HG03460 (cell line): ENCODE measurements at regions not wholly inside any gene's neighbourhood (a gene's known extent, or its start where the extent isn't known, plus 50 kb on each side); places are given as distances from the start of the nearest gene placed in this dataset.

Experiments used
- ATAC-seq: cut with Tn5 transposase; IDR thresholded peaks from one replicate; pipeline ENCODE4 v1.9.1; 2021; ENCODE audit not compliant: unreplicated experiment

DNA sequence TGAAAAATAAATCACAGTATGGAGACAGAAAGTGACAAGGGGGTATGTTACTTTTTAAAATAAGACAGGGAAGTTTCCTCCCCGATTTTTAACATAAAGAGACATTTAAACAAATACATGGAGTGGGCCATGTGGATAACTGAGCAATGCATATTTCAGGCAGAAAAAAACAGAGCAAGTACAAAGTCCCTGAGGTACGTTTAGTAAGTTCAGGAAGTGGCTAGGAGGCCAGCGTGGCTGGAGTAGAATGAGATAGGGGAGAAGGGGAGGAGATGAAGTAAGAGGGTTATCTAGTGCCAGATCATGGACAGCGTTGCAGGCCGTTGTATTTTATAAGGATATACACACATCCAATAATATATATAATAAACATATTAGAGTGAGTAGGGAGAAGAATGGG lies 84.2 kb upstream of the ELL2 start:
- ATAC-seq: no peak

DNA sequence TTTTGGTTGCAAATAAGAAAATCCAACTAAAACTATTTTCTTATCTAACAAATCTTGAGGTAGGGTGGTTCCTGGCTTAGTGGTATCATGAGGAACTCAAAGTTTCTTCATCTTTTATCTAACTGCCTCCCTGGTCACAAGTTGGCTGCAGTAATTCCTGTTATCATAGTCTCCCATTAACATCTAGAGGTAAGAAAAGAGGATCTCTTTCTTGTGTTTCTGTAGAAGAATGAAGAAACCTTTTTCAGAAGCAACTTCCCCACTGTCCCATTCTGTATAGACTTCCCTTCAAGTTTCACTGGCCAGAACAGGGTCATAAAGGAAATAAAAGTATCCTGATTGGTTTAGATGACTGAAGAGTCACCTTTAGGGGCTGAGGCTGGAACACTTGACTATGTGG lies 81.8 kb upstream of the ELL2 start:
- no peak for ATAC-seq

DNA sequence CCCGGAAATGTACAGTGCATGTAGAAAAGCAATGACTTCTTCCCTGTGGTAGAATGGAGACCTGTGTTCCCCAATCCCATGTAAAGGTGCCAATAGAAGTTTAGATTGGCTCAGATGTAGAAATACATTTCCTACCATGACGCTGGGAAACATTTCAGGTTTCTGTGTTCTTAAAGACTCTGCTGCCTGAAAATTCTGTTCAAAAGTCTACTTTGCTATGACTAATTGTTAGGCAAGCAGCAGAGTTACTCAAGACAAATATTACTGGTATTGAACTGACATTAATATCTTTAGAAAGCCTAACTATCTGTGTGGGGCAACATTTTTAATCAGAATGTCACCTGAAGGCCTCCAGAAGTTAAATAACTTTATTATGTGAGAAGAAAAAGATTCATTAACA lies 75.5 kb upstream of the ELL2 start:
- no peak for ATAC-seq

DNA sequence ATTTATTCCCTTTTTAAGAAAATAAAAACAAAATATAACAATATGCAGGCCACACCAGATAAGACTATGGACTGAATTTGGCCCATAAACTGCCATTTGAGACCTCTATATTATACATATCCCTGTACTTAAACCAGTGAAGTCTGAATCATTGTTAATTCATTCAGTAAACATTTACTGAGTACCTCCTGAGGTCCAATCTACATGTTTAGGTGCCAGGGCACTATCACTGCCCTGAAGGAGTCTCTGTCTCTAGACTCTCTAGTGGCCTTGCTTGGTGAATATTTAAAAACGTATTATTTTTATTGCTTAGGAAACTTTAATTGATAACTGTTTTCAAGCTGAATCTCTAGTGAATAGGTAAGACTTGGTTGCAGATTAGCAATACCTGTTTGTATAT lies 74.7 kb upstream of the ELL2 start:
- no peak for ATAC-seq

DNA sequence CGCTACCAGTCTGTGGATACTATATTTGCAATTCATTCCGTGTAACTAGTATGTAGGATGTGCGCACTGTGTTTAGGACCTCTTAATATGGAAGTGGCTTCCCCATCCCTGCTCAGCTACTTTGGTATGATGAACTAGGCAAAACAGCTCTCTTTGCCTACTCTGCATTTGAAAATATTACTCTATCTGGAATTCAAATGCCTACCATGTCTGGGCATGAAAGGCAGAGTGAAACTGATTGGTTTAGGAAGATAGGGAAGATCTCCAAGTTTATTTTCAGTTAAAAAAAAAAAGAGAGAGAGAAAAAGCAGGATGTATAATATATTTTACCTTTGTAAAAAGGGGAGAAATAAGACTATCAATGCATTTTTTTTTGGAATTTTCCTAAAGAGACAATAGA lies 74.1 kb upstream of the ELL2 start:
- ATAC-seq: no peak

DNA sequence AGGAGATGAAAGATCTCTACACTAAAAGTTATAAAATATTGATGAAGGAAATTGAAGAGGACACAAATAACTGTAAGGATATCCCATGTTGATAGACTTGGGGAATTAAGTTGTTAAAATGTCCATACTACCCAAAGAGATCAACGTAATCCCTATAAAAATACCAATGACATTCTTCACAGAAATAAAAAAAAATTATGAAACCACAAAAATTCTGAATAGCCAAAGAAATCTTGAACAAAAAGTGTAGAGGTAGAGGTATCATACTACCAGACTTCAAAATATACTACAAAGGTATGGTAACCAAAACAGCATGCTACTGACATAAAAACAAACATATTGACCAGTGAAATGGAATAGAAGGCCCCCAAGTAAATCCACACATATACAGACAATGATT lies 71.5 kb upstream of the ELL2 start:
- no peak for ATAC-seq

DNA sequence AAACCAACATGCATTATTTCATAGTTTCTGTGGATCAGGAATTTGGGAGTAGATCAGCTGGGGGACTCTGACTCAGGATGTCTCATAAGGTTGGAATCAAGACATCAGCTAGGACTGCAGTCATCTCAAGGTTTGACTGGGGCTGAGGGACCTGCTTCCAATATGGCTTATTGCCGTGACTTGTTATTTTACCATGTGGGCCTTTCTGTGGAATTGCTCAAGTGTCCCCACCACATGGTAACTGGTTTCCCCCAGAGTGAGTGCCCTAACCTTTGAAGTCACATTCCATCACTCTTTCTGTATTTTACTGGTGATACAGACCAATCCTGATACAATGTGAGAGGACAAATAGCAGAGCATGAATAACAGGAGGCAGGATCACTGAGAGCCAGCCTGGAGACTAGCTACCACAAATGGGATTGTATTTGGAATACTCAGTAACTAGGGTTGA lies 70.2 kb upstream of the ELL2 start:
- no peak for ATAC-seq

DNA sequence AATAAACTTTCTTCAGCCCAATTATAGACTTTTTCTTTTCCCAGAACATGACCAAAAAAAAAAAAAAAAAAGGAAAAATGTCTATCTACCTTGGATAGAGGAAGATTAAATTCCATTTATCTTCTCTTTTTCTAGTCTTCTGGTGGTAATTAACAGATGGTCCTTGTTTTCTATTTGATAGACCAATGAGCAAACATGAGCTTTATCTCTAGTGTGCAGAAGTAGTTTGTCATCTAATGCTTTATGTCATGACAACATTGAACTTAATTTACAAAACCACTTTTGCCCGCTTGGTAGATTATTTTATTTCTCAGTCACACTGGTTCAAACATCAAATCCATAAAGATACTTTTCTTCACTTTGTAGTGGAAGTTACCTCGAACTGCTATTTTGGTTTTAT lies 69.5 kb upstream of the ELL2 start:
- ATAC-seq: no peak

DNA sequence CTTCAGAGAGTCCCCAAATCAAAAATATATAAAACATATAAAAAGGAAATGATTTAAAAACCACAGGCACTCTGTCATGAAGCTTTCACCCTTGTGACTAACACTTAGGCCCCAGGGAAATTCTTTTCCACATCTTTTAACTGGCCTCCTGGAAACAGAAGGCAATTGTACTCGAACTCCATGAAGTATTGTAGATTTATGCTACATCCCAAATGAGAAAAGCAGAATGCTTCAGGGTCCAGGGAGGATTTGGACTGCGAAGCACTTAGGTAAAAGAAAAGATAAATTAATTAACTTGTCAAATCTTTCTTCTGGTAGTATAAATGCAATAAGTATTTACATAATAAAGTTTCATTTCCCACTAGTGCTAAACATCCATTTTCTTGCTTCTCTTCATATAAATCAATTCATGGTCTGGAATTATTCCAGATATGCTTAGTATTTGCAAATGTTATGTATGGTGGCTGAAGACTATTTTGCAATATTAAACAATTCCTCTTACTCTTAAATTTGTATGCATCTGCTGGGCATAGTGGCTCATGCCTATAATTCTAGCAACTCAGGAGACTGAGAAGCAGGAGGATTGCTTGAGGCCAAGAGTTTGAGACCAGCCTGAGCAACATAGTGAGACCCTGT lies 64.9 kb upstream of the ELL2 start:
- ATAC-seq: no peak

DNA sequence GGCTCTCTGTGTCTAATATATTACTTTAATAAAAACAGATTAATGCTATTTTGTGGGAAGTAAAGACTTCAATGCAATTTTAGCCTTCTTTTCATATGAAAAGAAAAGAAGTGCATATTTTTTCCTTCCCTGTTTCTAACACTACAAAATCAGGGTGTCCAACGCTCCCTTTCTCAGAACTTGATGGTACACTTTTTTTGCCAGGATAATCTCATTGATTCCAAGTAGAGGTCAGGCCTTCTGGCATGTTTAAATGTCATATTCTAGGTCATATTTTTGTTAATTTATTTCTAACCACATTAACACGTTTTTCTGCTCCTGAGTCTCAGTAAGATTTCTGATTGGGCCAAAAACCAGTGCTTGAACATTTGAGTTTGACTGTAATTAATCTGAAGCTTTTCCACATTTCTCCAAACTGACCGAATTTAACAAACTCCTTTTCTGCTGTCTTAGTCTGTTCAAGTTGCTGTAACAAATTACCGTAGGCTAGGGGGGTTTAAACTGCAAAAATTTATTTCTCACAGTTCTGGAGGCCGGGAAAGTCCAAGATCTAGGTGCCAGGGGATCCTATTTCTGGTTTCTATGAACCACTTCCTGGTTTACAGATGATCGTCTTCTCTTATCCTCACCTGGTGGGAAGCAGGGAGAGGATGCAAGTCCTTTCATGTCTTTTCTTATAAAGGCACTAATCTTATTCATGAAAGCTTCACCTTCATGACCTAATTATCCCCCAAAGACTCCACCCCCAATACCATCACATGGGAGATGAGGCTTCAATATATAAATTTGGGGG lies 63.2 kb upstream of the ELL2 start:
- no peak for ATAC-seq

DNA sequence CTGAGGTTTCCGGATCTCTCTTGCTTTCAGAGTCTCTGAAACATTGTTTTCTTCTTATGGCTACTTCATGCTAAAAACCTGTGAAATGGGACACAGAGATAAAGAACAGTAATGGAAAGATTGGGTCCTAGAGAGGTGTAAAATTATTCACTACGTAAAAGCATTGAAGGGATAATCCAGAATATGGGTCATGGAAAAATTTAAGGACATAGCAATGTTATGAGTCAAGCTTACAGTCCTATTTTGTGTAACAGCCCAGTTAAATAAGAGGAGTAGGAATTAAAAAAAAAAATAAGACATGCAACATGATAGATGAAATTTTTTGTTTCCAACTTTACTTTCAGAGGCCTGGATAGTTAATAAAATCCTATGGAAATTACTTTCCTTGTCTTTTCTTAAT lies 61.9 kb upstream of the ELL2 start:
- ATAC-seq: no peak

DNA sequence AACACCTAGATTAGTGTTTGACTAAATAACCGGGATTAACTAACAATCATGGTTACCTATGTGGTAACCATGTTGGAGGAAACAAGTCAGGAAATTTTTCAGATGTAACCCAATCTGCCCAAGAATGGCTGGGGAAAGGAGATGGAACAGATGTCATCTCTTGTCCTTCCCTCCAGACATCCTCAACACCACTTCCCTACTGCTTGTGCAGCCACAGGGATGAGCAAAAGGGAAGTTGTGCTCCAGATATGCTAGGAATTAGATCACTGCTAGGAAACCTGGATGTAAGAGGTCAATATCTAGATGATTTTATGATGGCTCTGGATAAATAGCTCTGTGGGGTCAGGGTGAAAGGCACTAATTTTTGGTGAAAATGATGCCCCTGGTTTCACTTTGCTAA lies 61.3 kb upstream of the ELL2 start:
- ATAC-seq: no peak

DNA sequence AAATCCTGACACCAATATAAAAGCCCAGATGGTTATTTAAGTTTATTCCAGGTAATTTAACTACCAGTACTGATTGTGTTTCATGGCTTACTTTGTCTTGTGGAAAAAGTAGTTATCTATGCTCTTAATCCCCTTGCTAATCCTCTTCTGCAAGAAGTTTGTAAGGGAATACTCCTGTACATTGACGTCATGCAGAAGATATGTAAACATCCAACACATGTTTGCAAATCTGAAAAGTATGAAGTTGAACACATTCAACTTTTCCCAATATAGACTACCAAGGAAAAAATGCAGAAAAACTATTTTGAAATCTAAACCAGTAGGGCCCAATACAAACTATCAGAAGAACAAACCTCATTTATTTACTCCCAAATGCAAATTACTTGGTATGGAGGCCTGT lies 56.3 kb upstream of the ELL2 start:
- no peak for ATAC-seq

DNA sequence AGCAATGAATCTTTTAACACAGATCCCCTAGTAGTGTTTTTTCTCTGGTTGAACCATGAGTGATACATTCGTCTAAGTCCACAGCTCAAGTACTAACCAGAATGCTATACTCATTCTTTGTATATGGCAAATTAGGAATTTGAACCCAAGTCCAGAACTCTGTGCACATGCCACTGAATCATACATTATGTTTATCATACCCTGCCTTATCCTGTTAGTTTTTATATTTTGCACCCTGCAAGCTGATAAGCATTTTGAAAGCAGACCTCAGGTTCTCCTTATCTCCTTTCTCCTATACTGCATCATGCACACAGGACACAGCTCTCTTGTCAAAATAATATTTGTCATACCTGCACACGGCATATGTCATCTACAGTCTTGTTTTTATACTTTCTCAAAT lies 54.6 kb upstream of the ELL2 start:
- no peak for ATAC-seq

DNA sequence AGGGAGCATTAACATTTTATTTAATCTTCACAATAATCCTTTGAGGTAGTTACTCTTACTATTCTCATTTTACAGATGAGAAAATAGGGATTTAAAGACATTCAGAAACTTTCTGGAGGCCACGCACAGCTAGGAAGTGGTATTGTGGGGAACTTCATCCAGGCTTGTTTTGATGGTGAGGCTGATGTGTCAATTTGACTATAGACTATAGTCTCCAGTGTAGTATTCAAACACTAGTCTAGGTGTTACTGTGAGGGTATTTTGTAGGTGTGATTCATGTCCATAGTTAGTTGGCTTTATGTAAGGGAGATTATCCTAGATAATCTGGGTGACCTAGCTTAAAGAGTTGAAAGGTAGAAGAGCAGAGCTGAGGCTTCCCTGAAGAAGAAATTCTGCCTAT lies 54.1 kb upstream of the ELL2 start:
- ATAC-seq: no peak

DNA sequence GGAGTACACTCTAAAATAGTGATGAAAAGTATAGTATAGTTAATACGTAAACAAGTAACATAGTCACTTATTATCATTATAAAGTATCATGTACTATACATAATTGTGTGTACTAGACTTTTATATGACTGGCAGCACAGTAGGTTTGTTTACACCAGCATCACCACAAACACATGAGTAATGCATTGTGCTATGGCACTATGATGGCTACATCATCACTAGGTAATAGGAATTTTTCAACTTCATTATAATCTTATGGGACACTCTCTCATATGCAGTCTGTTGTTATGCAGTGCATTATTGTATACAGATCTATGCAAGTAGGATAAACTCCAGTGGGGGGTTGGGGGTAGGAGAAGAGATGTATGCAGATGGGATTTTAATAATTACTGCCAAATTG lies 52.7 kb upstream of the ELL2 start:
- no peak for ATAC-seq

DNA sequence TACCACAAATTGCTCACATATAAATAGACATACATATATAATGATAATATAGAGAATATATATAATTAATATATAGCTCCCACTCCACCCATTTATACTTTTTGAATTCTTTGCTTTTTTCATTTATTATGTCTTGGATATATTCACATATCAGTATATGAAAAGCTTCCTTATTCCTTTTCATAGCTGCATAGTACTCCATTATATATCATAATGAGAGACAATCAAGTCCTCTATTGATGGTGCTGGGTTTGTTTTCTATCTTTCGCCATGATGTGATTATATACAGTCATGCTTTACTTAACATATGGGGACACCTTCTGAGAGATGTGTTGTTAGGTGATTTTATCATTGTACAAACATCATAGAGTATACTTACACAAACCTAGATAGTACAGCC lies 51.6 kb upstream of the ELL2 start:
- no peak for ATAC-seq

DNA sequence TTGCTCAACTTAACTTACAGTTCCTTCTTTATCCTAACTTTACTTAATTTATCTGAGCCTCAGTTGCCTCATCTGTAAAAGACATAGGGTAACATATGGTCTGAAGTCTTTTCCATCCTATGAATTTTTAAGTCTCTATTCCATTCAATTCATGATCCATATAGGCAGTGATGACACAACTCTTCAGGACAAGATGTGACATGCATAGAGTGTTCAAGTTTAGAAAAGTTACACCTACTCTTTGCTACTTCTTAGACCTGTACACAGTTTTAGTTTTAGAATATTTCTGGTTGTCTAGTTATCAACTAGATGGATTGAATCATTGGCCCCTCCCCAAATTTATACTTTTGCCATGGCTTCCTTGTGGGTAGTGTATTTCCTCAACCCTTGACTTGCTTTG lies 50.7 kb upstream of the ELL2 start:
- no peak for ATAC-seq
